Thyroid gland (tissue), 4 donors: ENCODE measurements at regions not wholly inside any gene's neighbourhood (a gene's known extent, or its start where the extent isn't known, plus 50 kb on each side); places are given as distances from the start of the nearest gene placed in this dataset.

Source experiments
- CTCF ChIP-seq, 6 experiments: fragments of 200-600 bp in 3 of 6; fragments of 450-650 bp in 3 of 6; sonication (generic) in 3 of 6; IDR thresholded peaks; one replicate each; pipeline ENCODE4 v1.5.1; 2016 to 2019; ENCODE audit warnings: antibody characterized with exemption in 6 of 6, mild to moderate bottlenecking in 2 of 6, inconsistent platforms in 1 of 6, moderate library complexity in 1 of 6
- POLR2A ChIP-seq, 2 donors: fragments of 450-650 bp; IDR thresholded peaks; one replicate each; pipeline ENCODE4 v1.6.1; 2017; ENCODE audit warnings: antibody characterized with exemption in 2 of 2, mild to moderate bottlenecking in 2 of 2, moderate library complexity in 1 of 2

GRCh38 chr3:80445053-80445452 is 677.3 kb upstream of the ROBO1 start:
- no peak for TF ChIP-seq CTCF (IDR thresholded peaks at IDR 0.05)
- TF ChIP-seq POLR2A (IDR thresholded peaks at IDR 0.05), result no peak
